ENCODE measurements at regions not wholly inside any gene's neighbourhood (a gene's known extent, or its start where the extent isn't known, plus 50 kb on each side); places are given as distances from the start of the nearest gene placed in this dataset.
A peak's percentile ranks its signal among the peaks of the same experiment; 100 is the strongest.

- H3K36me3 ChIP-seq, result no peaks in the 10 kb centered on the region
- DNase-seq (no peak), ATAC-seq (peak in 5 of 8 donors; percentile 30 to 78 (median 46))
- H3K4me1 ChIP-seq, result peaks cover 0 to 19% (median 0%) of the 10 kb centered on the region in 9 donors
- no peaks in the 10 kb centered on the region for H3K27me3 ChIP-seq
- intact Hi-C loops (cut with DNase I), result no loop called here
- no peak overlapping the region for H3K4me3 ChIP-seq
- 67 to 78% methylated on average over 11 of the region's 11 CpGs for WGBS, 2 donors
- TF ChIP-seq, protein P1, sequence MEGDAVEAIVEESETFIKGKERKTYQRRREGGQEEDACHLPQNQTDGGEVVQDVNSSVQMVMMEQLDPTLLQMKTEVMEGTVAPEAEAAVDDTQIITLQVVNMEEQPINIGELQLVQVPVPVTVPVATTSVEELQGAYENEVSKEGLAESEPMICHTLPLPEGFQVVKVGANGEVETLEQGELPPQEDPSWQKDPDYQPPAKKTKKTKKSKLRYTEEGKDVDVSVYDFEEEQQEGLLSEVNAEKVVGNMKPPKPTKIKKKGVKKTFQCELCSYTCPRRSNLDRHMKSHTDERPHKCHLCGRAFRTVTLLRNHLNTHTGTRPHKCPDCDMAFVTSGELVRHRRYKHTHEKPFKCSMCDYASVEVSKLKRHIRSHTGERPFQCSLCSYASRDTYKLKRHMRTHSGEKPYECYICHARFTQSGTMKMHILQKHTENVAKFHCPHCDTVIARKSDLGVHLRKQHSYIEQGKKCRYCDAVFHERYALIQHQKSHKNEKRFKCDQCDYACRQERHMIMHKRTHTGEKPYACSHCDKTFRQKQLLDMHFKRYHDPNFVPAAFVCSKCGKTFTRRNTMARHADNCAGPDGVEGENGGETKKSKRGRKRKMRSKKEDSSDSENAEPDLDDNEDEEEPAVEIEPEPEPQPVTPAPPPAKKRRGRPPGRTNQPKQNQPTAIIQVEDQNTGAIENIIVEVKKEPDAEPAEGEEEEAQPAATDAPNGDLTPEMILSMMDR (IDR thresholded peaks at IDR 0.05), result no peak
- H3K27ac ChIP-seq, result no peak overlapping the region
- H3K9me3 ChIP-seq, result no peaks in the 10 kb centered on the region
Measured at GRCh38 chr15:69606921-69607500, 154.4 kb downstream of the RPLP1 start.

DNA sequence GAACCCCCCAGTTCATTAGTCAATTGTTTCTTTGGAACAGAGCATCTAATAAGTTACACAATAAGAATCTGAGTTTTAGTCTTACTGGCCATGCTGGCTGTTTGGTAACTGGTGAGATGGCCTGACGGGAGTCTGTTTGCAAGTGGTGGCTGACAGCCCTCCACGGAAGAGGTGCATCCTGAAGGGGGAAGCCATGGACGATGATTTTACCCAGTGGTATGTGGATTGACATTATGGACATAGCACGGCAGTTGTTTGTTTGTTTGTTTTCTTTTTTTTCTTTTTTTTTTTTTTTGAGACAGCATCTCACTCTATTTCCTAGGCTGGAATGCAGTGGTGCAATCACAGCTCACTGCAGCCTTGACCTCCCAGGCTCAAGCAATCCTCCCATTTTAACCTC is 156.0 kb downstream of the RPLP1 start:
- no peak overlapping the region for H3K4me3 ChIP-seq
- H3K27ac ChIP-seq, result no peak overlapping the region
- H3K36me3 ChIP-seq, result no peaks in the 10 kb centered on the region
- no peak for DNase-seq
- no peaks in the 10 kb centered on the region for H3K9me3 ChIP-seq
- TF ChIP-seq, protein P1 (IDR thresholded peaks at IDR 0.05), result no peak
- no peak for ATAC-seq
- H3K27me3 ChIP-seq, result no peaks in the 10 kb centered on the region
- WGBS, 2 donors, result 81 to 87% methylated on average over 4 of the region's 4 CpGs
- peaks cover 0 to 19% (median 0%) of the 10 kb centered on the region in 9 donors for H3K4me1 ChIP-seq
- intact Hi-C loops (cut with DNase I), result no loop called here

- intact Hi-C loops (cut with DNase I), result no loop called here
- no peaks in the 10 kb centered on the region for H3K27me3 ChIP-seq
Measured at GRCh38 chr15:69609176-69609575, 156.6 kb downstream of the RPLP1 start.

GRCh38 chr15:69609776-69610175 is 157.2 kb downstream of the RPLP1 start:
- TF ChIP-seq, protein P1 (IDR thresholded peaks at IDR 0.05), result no peak

More at GRCh38 chr15:69609176-69609575, 156.6 kb downstream of the RPLP1 start:
- ATAC-seq (peak in 1 of 8 donors; percentile 21), DNase-seq (no peak)
- no peak overlapping the region for H3K4me3 ChIP-seq
- no peaks in the 10 kb centered on the region for H3K36me3 ChIP-seq
- TF ChIP-seq, protein P1 (IDR thresholded peaks at IDR 0.05), result no peak
- WGBS, 2 donors, result 53 to 57% methylated on average over 5 of the region's 5 CpGs
- H3K9me3 ChIP-seq, result no peaks in the 10 kb centered on the region
- H3K27ac ChIP-seq, result no peak overlapping the region
- peaks cover 0 to 19% (median under 1%) of the 10 kb centered on the region in 9 donors for H3K4me1 ChIP-seq

More at GRCh38 chr15:69609776-69610175, 157.2 kb downstream of the RPLP1 start:
- WGBS, 2 donors, result 90% methylated on average over 5 of the region's 5 CpGs
- no peaks in the 10 kb centered on the region for H3K9me3 ChIP-seq
- no peak overlapping the region for H3K4me3 ChIP-seq
- no peaks in the 10 kb centered on the region for H3K36me3 ChIP-seq
- peaks cover 0 to 19% (median 0%) of the 10 kb centered on the region in 9 donors for H3K4me1 ChIP-seq
- DNase-seq, result no peak
- H3K27ac ChIP-seq, result peak overlapping the region in 1 of 10 donors; percentile 36
- ATAC-seq, result no peak
- H3K27me3 ChIP-seq, result no peaks in the 10 kb centered on the region
- intact Hi-C loops (cut with DNase I), result no loop called here

All from heart right ventricle (tissue), 16 donors.